Iris pigment epithelial cell (primary cell): ENCODE measurements at regions not wholly inside any gene's neighbourhood (a gene's known extent, or its start where the extent isn't known, plus 50 kb on each side); places are given as distances from the start of the nearest gene placed in this dataset.
A peak's percentile ranks its signal among the peaks of the same experiment; 100 is the strongest.
"Not testable (repeated sequence)": the region's sequence is repeated elsewhere in the genome, so short reads cannot be mapped to it uniquely, and the experiment has no call there.

Source experiments
- DNase-seq: peaks from one replicate; pipeline ENCODE4 v3.0.0-alpha.2; 2011; ENCODE audit warnings: low read depth

DNA sequence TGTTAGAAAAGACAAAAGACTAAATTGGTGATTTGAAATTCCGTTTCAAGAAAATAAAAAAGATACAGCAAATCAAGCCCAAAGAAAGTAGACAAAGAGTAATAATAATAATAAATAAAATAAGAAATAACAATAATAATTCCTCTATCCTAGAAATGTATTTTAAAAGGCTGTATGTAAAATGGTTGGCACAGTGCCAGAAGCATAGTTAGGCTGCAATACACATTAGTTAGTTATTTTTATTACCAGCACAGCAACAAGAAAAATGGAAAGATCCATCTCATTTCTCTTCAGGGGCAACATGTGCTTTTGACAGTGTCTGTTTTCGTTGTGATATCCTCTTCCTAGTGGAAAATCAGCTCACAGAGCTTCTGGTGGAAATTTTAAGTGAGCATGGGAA is 174.1 kb upstream of the TMTC1 start:
- DNase-seq = peak; percentile 2

DNA sequence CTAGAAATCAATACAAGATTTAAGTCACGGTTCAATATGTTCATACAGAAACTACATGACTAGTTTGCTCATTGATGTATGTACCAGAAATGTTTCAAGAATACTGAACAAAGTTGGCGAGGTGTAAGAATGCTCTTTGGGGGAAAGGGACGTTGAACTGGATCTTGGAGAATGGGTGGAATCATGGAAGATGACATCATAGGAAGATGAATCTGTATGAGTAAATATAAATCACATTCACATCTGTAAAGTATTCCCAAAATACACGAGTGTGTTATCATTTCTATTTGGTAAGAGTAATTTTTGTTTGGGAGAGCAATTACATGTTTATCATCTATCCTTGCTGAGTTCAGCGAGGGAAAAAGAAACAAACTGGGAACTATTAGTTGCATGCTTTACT is 162.2 kb upstream of the TMTC1 start:
- no peak for DNase-seq

DNA sequence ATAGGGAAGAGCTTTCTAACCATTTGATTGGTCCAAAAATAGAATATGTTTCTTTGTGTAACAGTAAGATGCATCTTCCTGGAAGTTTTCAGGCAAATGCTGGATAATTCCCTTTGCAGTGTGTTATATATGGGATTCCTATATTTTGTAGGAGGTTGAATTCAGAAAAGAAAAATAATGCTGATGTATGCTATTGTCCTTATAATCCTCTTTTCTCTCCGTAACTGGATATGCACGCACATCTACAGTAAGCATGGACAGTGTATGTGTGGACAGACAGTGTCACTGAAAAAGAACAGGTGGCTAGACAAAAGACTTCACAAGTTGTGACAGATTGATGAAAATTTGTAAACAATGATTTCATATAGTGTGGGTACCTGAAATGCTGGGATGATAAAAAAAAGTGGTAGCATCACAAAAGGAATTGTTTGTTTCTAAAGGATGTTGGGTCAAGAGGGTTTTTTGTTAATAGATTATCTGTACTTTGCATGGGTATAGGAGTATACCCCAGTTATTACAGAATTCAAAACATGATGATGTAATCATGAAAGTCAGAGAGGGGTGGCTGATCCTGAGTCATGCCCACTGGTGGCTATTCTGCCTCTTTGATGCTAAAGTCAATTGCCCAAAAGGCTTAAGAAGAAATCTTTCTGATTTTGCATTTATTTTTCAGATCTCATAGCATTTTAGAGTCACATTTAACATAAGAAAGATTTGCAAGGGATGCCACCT is 160.7 kb upstream of the TMTC1 start:
- DNase-seq = no peak

DNA sequence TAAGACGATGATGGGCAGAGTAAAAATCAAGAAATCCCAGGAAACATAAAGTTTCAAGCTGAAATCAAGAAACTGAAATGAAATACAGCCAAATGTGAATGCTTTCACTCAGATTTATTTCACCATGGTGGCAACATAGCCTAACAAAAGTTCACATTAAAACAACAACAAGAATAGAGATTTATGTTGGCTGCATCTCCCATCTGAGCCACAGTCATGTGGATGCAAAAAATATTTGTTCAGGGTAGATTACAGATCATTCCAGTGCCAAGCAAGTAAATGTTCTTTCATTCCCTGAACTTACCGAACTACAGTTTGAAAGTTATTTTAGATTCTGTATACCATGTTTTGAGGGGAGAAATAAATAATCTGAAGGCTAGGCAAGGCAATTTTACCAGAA is 159.9 kb upstream of the TMTC1 start:
- DNase-seq = no peak

DNA sequence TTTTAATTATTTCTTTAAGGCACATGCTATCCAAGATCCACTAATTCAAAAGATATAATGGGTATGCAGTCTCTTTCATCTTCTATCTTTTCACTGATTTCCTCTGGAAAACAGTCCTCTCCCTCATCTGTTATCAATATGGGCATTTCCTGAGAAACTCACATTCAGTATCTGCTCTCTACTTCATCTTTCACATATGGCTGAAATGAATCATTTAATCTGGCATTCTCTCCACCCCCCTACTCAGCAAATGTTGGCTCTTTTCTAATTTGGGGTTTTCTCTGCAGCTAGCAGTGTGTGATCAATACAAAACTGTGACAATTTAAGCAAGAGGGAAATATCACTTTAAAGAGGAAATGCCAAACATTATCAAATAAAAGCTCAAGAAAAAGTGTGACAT is 157.1 kb upstream of the TMTC1 start:
- no peak for DNase-seq

DNA sequence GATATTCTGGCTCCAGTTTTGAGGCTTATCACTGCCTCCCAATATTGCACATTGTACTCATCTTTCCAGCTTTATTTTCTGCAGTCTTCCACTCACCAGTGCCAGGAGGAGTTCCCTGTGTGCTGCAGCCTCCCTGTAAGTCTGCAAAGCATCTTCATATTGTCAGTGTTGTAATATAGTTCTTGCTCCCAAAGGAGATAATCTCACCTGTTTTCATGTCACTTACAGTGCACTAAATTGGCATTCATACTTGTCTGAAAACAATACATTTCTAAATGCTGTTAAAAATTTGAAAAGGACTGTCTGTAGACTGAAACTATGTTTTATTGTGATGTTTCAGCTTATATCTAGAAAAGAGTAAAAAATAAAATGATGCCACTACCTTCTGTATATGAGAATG is 146.8 kb upstream of the TMTC1 start:
- DNase-seq = no peak

DNA sequence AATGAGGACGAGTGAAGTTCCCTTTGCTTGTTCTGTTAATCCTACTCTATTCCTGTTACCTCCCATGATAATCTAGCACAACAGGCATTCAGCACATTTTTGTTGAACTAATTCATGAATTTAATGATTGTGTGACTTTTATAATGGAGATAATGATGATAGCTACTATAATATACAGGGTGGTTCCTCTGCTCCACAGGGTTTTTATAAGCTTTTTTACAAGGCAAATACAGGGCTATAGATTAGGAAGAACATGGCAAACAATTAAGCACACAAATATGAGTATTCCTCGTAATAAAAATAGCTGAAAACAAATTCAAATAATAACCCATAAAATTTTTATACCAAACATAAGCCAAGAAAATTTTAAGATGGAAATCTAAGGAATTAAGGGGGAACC is 145.6 kb upstream of the TMTC1 start:
- no peak for DNase-seq

DNA sequence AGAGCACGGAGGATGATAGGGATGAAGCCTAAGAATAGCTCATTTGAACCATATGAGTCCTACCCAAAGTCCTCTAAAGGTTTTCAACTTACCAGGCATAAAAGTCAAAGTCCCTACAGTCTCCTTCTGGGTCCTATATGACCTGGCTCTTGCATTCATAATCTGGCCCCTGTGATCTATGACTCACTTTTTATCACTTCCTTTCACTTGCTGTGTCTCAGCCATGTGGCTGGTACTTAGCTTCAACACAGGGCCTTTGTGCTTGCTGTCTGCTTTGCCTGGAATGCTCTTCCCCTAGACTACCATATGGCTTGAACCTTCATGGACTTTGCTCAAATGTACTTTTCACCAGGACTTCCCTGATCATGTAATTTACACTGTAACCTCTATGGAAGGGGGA is 137.6 kb upstream of the TMTC1 start:
- DNase-seq = peak; percentile 65

DNA sequence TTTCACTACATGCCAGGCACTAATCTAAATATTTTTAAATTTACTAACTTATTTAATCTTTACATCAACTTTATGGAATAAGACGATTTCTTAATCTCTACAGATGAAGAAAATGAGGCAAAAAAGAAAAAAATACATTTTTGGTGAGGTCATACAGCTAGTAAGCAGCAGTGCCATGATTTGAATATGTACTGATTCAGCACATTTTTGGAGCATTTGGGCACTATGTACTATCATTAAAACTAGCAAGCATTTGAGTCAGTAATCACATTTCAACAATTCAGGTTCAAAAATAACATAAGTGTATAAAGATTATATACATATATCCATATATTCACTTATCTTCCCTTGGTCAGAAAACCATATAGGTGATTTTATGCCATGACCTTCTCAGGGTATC is 124.4 kb upstream of the TMTC1 start:
- no peak for DNase-seq

DNA sequence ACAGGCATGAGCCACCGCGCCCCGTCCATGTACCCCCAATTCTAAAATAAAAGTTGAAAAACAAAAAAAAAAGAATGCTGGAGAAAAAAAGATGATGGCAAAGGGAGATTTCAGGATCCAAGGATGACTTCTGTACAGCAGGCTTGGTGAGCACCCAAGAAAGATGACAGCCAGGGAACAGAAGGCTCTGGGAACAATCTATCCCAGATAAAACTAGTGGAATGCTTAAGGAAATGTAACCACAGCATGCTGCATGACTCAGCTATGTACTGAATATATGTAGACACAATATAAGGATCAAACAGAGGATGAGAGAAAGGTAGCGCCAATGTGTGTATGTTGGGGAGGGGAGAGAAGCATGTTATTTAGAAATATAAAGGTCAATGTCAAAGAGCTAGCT is 123.7 kb upstream of the TMTC1 start:
- peak; percentile 5 for DNase-seq

DNA sequence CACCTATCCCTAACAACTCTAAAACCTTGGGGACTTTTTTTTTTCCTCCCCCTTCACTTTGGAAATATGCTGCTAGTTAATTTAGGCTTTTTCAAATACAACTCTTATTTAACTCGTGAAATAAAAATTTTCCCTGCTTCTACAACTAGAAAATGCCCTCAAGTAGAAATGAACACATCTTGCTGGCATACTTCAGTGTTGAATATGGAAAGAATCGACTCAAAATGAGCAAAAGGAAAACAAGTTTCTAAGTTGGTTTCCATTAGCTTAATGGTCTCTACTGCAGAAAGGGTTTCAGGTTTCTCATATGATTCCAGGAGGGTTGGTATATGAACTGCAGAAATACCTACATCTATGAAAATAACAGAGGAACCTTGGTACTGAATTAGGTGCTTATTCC is 118.3 kb upstream of the TMTC1 start:
- no peak for DNase-seq

DNA sequence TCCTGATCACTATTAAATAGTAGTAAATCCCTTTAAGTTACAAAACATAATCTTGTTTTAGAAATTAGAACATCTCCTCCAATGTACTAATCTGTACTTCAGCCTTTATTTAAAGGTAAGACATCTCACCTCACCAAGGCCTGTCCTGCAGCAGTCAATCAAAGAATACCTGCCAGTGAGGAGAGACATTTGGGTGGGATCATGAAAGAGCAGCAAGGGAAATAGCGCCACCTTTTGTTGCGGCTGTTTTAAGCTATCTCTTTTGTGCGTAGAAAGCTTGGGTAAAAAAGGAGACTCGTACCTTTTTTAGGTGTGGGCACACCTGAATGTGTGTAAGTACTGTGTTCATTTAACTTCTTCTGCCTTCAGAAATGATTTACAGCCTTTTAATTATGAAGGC is 117.8 kb upstream of the TMTC1 start:
- no peak for DNase-seq

DNA sequence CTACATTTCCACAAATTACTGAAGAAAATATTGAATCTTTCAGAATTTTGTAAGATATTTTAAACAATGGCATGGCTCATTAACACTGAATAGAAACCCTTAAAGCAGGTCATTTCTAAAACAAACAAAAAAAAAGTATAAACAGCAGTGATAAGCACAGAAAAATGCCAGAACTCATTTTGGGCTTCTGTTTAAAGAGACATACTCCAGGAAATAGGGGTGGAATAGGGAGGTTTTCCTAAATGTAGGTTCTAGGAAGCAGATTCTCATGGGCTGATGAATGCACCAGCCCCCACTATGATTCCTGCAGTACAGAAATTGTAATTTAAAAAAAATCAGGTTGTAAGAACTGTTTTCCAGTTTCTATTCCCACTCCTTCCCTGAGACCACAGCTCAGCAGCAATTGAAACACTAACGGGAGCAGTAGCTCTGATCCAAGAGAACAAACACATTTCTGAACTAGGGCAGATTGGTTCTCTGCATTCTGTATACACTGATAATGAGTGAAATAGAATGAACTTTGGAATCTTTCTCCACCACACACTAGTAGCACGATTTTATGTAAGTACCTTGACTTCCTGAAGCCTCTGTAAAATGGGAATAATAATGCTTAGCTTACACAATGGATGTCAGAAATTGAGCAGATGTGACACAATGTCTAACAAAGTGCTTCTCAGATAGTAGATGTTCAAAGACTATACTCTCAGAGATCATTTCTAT is 115.6 kb upstream of the TMTC1 start:
- no peak for DNase-seq

DNA sequence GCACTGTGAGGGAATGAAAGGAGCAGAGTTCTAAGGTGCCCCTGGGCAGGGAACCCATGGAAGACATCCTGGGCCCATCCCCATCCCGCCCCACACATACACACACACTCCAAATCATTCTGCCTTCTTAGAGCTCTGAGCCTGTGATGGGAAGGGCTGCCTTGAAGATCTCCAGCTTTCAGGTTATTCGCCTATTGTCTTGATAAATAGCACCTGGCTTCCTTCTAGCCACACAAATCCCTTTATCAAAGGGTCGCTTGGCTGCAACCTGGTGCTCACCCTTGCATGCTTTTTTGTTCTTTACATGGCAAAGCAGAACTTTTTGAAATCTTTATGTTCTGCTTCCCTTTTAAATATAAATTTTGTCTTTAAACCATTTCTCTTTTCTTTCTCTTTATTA is 112.2 kb upstream of the TMTC1 start:
- no peak for DNase-seq

DNA sequence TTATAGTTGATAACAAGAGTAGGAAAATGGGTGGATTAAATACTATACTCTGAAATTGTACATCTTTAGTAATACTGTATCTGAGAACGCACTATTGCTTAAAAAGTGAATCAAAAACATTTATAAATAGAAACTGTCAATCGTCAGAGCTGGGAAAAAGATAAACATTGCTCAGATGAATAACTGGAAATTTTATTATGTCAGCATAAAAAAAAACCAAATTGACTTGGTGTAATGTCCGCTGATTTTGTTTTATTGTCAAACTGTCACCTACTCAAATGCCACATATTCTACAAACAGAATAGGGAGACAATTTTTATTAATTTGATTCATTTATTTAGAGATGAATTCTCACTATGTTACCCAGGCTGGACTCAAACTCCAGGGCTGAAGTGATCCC is 109.3 kb upstream of the TMTC1 start:
- DNase-seq = no peak

DNA sequence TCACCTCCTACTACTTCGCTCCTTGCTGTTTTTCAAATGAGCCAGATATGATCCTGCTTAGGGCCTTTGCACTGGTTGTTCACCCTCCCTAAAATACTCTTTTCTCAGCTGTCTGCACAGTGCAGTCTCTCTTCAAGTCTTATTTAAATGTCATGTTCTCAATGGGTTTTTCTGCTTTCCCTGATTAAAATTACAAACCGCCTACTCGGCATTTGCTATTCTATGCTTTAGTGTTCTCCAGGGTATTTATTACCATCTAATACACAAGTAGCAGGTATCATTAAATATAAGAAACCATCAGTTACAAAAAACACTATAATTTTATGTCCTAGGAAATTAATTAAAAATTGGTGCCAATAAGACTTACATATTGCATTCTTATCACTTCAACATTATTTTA is 108.0 kb upstream of the TMTC1 start:
- DNase-seq = no peak

DNA sequence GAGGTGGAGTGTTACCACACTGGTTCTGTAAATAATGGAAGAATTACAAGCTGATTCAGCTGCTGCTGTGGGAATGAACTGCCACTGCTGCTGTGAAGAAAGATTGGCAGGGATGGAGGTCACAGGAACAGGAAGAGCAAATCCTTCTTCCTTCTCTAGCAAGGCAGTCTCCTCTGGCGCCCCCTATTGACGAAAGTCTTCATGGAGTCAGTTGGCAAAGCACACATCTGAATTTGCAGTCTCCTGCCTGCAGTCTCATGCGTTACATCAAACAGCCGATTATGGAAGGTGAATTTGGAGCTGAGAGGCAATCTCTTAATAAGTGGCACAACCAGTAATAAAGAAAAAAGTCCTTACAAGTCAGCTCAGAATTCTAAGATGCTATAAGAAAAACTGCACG is 106.0 kb upstream of the TMTC1 start:
- DNase-seq = peak; percentile 72

DNA sequence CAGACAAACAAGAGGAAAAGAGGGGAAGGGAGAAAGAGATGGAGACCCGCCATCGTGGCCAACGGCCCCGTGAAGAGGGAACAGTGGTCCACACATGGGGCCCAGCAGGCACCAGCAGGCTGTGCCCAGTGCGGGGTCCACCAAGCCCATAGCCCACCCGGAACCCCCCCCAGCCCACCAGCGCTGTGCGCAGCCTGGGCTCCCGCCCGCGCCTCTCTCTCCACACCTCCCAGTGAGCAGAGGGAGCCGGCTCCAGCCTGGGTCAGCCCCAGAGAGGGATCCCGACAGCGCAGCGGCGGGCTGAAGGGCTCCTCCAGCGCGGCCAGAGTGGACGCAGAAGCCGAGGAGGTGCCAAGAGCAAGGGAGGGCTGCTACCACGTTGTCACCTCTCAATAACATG is 105.0 kb upstream of the TMTC1 start:
- no peak for DNase-seq

DNA sequence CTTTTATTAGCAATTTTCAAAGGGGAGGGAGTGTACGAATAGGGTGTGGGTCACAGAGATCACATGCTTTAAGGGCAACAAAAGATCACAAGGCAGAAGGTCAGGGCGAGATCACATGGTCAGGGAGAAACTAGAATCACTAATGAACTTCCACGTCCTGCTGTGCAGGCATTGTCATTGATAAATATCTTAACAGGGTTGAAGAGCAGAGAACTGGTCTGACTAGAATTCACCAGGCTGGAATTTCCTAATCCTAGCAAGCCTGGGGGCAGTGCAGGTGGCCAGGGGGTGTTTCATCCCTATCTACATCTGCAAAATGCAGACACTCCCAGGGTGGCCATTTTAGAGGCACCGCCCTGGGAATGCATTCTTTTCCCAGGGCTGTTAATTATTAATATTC is 101.2 kb upstream of the TMTC1 start:
- not testable (repeated sequence) for DNase-seq

DNA sequence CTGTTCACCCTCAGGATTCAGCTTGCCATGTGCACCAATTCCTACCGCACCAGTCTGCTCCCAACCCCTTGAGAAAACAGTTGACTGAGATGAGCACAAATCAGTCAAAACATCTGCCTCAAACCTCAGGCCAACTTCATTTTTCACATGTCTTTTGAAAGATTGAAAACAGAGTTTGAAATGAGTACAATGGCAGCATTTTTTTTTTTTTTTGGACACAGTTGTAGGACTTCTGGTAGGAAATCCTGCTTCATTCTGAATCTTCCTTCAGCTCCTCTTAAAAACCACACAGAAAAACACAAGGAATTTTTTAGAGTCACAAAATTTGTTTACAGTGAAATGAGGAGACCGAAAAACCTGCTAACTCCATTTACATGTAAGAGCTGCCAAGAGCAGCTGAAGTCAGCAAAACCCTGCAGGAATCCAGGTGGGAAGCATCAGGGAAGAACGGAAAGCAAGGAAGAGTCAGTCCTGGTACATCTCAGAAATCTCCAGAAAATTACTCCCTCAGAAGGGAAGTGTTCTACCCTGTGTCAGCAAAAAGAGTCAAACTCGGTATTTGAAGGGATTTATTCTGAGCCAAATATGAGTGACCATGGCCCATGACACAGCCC is 100.3 kb upstream of the TMTC1 start:
- DNase-seq = no peak

DNA sequence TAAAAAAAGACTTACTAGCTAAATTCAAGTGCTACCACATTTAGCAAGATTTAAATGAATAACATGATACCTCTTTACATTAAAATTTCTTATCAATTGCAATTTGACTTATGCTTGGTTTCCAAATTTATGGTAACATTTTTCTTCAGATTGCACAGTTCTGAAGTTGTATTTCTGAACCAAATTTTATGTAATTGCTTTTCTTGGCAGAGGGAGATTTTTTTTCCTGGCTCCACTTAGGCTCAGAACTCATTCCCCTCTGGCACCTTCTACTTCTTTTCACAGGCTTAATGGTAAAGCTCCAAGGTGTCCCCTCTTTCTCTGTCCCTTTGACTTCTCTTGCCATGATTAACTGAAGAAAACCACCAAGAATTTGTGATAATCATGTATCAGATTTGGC is 99.8 kb upstream of the TMTC1 start:
- no peak for DNase-seq

DNA sequence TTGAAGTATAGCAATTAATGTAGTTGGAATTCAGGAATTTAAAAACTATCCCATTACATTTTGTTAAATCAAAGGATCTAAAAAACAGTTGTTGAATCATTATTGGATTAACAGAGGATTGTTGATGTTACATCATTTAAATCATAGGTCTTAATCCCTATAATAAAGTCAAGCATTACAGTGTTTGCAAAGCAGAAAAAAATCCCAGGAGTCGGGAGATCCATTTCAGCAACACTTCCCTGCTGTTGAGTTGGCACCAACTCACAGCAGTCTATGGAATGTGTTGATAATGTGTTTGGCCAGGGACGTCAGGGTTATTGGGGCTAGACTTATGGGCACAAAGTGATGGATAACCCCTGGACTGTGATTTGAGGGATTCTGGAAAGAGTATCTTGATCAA is 99.1 kb upstream of the TMTC1 start:
- no peak for DNase-seq

DNA sequence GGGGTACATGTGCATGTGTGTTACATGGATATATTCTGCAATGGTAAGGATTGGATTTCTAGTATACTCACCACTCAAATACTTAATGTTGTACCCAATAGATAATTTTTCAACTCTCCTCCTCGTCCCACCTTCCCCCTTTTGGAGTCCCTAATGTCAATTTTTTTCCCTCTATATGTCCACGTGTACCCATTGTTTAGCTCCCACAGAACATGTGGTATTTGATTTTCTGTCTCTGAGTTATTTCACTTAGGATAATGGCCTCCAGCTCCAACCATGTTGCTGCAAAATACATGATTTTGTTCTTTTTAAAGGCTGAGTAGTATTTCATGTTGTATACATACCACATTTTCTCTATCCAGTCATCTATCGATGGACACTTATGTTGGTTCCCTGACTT is 97.2 kb upstream of the TMTC1 start:
- DNase-seq = no peak
